ENCODE measurements at regions not wholly inside any gene's neighbourhood (a gene's known extent, or its start where the extent isn't known, plus 50 kb on each side); places are given as distances from the start of the nearest gene placed in this dataset.
"Not testable (repeated sequence)": the region's sequence is repeated elsewhere in the genome, so short reads cannot be mapped to it uniquely, and the experiment has no call there.

DNA sequence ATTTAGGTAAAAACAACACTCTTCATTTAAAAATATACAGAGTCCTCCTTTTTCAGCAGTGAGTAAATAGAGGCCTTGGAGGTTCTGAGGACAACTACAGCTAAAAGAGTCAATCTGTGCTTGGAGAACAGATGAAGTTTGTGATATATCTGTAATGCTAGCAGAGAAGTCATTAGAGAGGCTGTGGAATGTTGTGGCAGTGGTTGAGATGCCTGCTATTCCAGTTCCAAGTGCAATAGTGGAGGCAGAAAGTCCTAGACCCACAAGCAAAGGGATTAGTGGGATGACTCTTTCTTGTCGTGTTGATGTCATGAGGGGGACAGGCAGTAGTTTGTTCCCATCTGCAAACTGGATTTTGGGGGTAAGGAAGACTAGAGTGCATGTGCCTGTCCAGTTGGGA lies 62.1 kb upstream of the EZR start:
- TF ChIP-seq, protein P1, sequence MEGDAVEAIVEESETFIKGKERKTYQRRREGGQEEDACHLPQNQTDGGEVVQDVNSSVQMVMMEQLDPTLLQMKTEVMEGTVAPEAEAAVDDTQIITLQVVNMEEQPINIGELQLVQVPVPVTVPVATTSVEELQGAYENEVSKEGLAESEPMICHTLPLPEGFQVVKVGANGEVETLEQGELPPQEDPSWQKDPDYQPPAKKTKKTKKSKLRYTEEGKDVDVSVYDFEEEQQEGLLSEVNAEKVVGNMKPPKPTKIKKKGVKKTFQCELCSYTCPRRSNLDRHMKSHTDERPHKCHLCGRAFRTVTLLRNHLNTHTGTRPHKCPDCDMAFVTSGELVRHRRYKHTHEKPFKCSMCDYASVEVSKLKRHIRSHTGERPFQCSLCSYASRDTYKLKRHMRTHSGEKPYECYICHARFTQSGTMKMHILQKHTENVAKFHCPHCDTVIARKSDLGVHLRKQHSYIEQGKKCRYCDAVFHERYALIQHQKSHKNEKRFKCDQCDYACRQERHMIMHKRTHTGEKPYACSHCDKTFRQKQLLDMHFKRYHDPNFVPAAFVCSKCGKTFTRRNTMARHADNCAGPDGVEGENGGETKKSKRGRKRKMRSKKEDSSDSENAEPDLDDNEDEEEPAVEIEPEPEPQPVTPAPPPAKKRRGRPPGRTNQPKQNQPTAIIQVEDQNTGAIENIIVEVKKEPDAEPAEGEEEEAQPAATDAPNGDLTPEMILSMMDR (IDR thresholded peaks at IDR 0.05 in 4 of 5, conservative IDR thresholded peaks at IDR 0.05 in 1 of 5) = not testable (repeated sequence)
- not testable (repeated sequence) for TF ChIP-seq POLR2A (IDR thresholded peaks at IDR 0.05)

All from gastrocnemius medialis (tissue), 4 donors.